Adipocyte (in vitro differentiated cells): ENCODE measurements at regions not wholly inside any gene's neighbourhood (a gene's known extent, or its start where the extent isn't known, plus 50 kb on each side); places are given as distances from the start of the nearest gene placed in this dataset.

Experiments used
- DNase-seq: peaks from one replicate; pipeline ENCODE4 v3.0.0-alpha.2; 2015; ENCODE audit warnings: low read depth
- H3K27me3 ChIP-seq: replicated peaks from 2 replicates; pipeline ENCODE4 v1.7.0; 2013; ENCODE audit warnings: mild to moderate bottlenecking, low read length, moderate library complexity; ENCODE audit not compliant: control insufficient read depth, insufficient read depth
- H3K36me3 ChIP-seq: 2 replicates; pipeline ENCODE4 v1.7.0; 2013; ENCODE audit warnings: low read length, mild to moderate bottlenecking, moderate library complexity; ENCODE audit not compliant: control insufficient read depth, insufficient read depth, severe bottlenecking
- H3K4me1 ChIP-seq: 2 replicates; pipeline ENCODE4 v1.7.0; 2013; ENCODE audit warnings: mild to moderate bottlenecking, low read length, moderate library complexity; ENCODE audit not compliant: control insufficient read depth, insufficient read depth
- H3K4me3 ChIP-seq: 2 replicates; pipeline ENCODE4 v1.7.0; 2013; ENCODE audit warnings: mild to moderate bottlenecking, low read length, moderate library complexity
- H3K9ac ChIP-seq: 2 replicates; pipeline ENCODE4 v1.7.0; 2013; ENCODE audit warnings: mild to moderate bottlenecking, low read length, moderate library complexity
- H3K9me3 ChIP-seq: 2 replicates; pipeline ENCODE4 v1.7.0; 2013; ENCODE audit warnings: mild to moderate bottlenecking, low read length, moderate library complexity; ENCODE audit not compliant: control insufficient read depth

DNA sequence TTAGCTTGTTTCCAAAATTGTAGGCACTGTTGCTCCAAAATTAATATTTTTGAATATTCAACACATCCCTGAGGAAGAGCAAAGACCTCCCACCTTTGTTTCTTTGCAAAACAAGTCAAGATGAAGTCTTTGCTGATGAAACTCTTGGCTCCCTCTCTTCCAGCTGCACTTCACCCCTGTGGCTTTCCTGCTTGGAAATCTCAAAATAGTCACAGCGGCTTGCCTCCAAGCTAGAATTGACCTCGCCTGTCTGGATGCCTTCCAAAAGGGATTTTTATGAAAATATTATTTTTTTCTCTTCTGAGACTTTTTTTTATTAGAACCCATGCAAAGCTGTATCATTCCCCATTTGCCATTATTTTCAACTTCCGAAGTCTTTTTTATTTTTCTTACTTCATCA lies 71.1 kb upstream of the MROH9 start:
- no peak overlapping the region for H3K4me3 ChIP-seq
- H3K9ac ChIP-seq, result no peak overlapping the region
- peaks cover 23% of the 10 kb centered on the region for H3K4me1 ChIP-seq
- H3K27me3 ChIP-seq, result no peaks in the 10 kb centered on the region
- H3K9me3 ChIP-seq, result no peaks in the 10 kb centered on the region
- DNase-seq, result no peak
- H3K36me3 ChIP-seq, result no peaks in the 10 kb centered on the region

- Histone ChIP-seq H3K9ac (peak overlapping the region; percentile 15), H3K27me3 (no peaks in the 10 kb centered on the region), H3K9me3 (no peaks in the 10 kb centered on the region), H3K4me1 (peaks cover 23% of the 10 kb centered on the region), H3K36me3 (no peaks in the 10 kb centered on the region), H3K4me3 (no peak overlapping the region)
- no peak for DNase-seq
Measured at GRCh38 chr1:170864876-170865538, 70.3 kb upstream of the MROH9 start.

DNA sequence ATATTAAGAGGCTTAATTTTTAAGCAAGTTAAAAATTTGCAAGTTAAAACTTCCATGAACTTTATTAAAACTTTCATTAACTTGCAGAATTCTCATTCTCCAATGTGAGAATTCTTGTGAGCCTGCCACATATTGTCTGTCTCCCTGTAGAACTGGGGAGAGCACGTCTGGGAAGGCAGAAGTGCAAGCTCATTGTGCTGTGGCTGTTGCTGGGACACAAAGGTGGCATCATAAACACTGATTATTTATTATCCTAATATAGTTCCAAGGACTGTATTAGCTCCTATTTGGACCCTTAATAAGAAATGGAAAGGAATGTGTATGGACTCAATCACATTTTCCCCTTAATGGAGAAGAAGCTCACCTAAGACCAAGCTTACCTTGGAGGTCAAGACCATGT lies 68.7 kb upstream of the MROH9 start:
- no peak overlapping the region for H3K4me3 ChIP-seq
- no peak overlapping the region for H3K9ac ChIP-seq

DNA sequence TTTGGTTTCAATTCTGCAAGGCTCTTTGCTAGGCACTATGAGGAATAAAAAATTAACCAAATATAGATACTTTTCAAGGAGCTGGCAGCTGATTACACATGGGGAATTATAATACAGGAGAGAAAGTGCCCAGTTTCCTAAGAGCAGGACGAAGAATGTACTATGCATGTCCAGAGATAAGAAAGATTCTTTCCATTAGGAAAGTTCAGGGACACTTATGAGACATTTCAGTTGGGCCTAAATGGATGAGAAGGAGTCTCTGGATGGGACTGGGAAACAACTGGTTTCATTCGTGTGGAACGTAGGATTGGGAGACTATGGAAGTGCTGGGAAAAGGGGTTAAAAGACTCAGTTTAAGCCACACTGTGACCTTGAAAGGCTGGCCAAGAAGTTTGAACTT lies 63.5 kb upstream of the MROH9 start:
- H3K4me3 ChIP-seq, result no peak overlapping the region
- no peaks in the 10 kb centered on the region for H3K9me3 ChIP-seq
- no peak for DNase-seq
- H3K4me1 ChIP-seq, result peaks cover 12% of the 10 kb centered on the region
- H3K27me3 ChIP-seq, result no peaks in the 10 kb centered on the region
- no peak overlapping the region for H3K9ac ChIP-seq
- no peaks in the 10 kb centered on the region for H3K36me3 ChIP-seq

More for the DNA sequence above, 68.7 kb upstream of the MROH9 start:
- no peaks in the 10 kb centered on the region for H3K36me3 ChIP-seq
- no peak for DNase-seq
- peaks cover 32% of the 10 kb centered on the region for H3K4me1 ChIP-seq
- no peaks in the 10 kb centered on the region for H3K9me3 ChIP-seq
- no peaks in the 10 kb centered on the region for H3K27me3 ChIP-seq

GRCh38 chr1:170872663-170873062 lies 62.7 kb upstream of the MROH9 start:
- peaks cover 12% of the 10 kb centered on the region for H3K4me1 ChIP-seq
- DNase-seq, result no peak
- no peak overlapping the region for H3K4me3 ChIP-seq
- H3K27me3 ChIP-seq, result no peaks in the 10 kb centered on the region
- H3K36me3 ChIP-seq, result no peaks in the 10 kb centered on the region
- H3K9ac ChIP-seq, result no peak overlapping the region
- H3K9me3 ChIP-seq, result no peaks in the 10 kb centered on the region

DNA sequence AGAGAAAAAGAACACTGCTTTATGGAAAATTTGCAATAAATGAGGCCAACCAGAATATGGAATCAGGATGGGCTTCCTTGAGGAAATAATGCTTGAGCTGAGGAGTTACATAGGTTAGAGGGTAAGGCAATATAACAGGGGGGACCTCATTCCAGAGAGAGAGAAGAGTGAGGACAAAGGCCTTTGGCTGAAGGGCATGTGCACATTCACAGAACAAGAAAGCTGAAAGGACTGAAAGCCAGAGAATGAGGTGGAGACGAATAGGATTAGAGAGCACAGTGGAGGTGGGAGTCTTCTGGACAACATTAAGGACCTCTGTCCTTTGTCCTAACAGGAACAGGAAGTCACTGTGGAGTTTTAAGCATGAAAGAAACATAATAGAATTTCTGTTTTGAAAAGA lies 60.7 kb upstream of the MROH9 start:
- Histone ChIP-seq H3K27me3 (no peaks in the 10 kb centered on the region), H3K9me3 (no peaks in the 10 kb centered on the region), H3K9ac (no peak overlapping the region), H3K4me3 (no peak overlapping the region), H3K36me3 (no peaks in the 10 kb centered on the region), H3K4me1 (peaks cover 12% of the 10 kb centered on the region)
- no peak for DNase-seq

DNA sequence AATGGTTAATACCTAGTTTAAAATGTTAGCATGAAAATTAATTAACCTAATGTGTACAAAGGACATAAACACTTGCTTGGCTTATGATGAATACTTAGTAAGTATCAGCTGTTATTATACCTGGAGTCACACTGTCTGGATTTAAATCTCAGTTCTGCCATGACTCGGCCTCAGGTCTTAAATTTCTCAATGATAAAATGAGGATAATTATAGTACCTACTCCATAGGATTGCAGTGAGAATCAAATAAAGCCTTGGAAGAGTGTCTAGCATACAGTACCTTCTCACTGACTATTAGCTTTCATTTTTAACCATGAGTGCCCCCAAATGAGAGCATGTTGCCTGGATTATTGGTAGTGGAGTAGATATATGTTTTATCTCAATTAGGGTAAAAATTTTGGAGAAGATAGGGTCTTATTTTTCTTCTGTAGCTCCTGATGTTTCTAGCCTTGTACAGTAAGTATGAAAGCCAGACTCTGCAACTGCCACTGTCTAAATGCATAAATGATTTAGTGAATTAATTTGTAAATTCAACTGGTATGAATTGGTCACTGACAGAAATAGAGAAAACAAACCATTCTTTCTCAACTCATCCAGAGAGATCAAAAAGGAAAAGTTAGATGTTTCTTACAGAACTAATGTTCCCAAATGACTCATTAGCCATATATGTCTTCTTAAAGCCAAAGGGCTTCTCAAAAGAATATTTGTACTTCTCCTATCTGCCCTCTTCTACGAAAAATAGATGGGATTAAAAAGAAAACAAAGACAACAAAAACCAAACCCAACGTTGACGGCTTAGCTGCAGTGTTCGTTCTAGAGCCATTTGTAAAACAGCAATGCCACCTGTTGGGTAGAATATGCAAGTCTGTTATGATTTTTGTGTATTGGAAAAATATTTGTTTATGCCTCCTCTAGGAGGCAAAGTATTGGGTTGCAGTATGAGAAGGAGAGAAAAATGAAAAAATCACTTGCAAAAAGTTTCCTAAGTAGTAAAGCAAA lies 53.8 kb upstream of the MROH9 start:
- peak overlapping the region; percentile 73 for H3K4me3 ChIP-seq
- peak; percentile 89 for DNase-seq
- H3K27me3 ChIP-seq, result no peaks in the 10 kb centered on the region
- H3K9ac ChIP-seq, result peak overlapping the region; percentile 80
- H3K36me3 ChIP-seq, result no peaks in the 10 kb centered on the region
- peaks cover 29% of the 10 kb centered on the region for H3K4me1 ChIP-seq
- H3K9me3 ChIP-seq, result no peaks in the 10 kb centered on the region
